ENCODE measurements at regions not wholly inside any gene's neighbourhood (a gene's known extent, or its start where the extent isn't known, plus 50 kb on each side); places are given as distances from the start of the nearest gene placed in this dataset.

GRCh38 chr1:199720496-199720895, 307.0 kb upstream of the NR5A2 start:
- Histone ChIP-seq H2AK5ac (ENCODE audit: low read length, severe bottlenecking) (no peak overlapping the region), H3K36me3 (ENCODE audit: control insufficient read depth in 1 of 2, insufficient read depth in 2 of 2, low read depth in 1 of 2, low read length in 2 of 2) (no peaks in the 10 kb centered on the region), H4K91ac (ENCODE audit: low read length) (no peak overlapping the region), H3K14ac (ENCODE audit: low read length in 2 of 2) (no peak overlapping the region), H2BK5ac (ENCODE audit: low read depth, low read length, poor library complexity, severe bottlenecking) (no peak overlapping the region), H3K27me3 (ENCODE audit: control insufficient read depth in 1 of 2, insufficient read depth in 1 of 2, low read length in 2 of 2) (peaks cover 0 to 3% of the 10 kb centered on the region in 2 experiments), H3K23ac (ENCODE audit: low read length in 2 of 2) (no peak overlapping the region), H3K4me1 (ENCODE audit: control insufficient read depth, insufficient read depth, low read depth, low read length) (no peaks in the 10 kb centered on the region), H3K27ac (ENCODE audit: low read length, poor library complexity, severe bottlenecking) (no peak overlapping the region), H3K9ac (ENCODE audit: low read length) (no peak overlapping the region), H2BK12ac (ENCODE audit: low read length in 2 of 2) (no peak overlapping the region), H2AFZ (ENCODE audit: low read depth, low read length) (no peak overlapping the region), H3K4me3 (ENCODE audit: insufficient read depth in 1 of 2, low read depth in 1 of 2, low read length in 2 of 2) (no peak overlapping the region), H2BK120ac (ENCODE audit: low read depth, low read length) (no peak overlapping the region), H3K4ac (ENCODE audit: low read depth in 1 of 2, low read length in 2 of 2) (no peak overlapping the region), H3K4me2 (ENCODE audit: low read length, poor library complexity, severe bottlenecking) (no peak overlapping the region), H3K9me3 (ENCODE audit: control insufficient read depth, low read length) (no peaks in the 10 kb centered on the region), H2BK15ac (ENCODE audit: low read depth, poor library complexity, severe bottlenecking) (no peak overlapping the region), H3K18ac (ENCODE audit: low read depth in 1 of 2, low read length in 2 of 2) (no peak overlapping the region), H3K79me1 (replicated peaks; ENCODE audit: low read length, poor library complexity, severe bottlenecking) (no peaks in the 10 kb centered on the region), H4K8ac (ENCODE audit: low read length) (no peak overlapping the region)
- DNase-seq = no peak
- 21% methylated on average over 2 of the region's 2 CpGs for WGBS

GRCh38 chr1:199721001-199721400, 306.5 kb upstream of the NR5A2 start:
- Histone ChIP-seq H3K4ac (ENCODE audit: low read depth in 1 of 2, low read length in 2 of 2) (no peak overlapping the region), H3K18ac (ENCODE audit: low read depth in 1 of 2, low read length in 2 of 2) (no peak overlapping the region), H2BK12ac (ENCODE audit: low read length in 2 of 2) (no peak overlapping the region), H3K4me2 (ENCODE audit: low read length, poor library complexity, severe bottlenecking) (no peak overlapping the region), H2BK5ac (ENCODE audit: low read depth, low read length, poor library complexity, severe bottlenecking) (no peak overlapping the region), H2AFZ (ENCODE audit: low read depth, low read length) (no peak overlapping the region), H2BK15ac (ENCODE audit: low read depth, poor library complexity, severe bottlenecking) (no peak overlapping the region), H3K36me3 (ENCODE audit: control insufficient read depth in 1 of 2, insufficient read depth in 2 of 2, low read depth in 1 of 2, low read length in 2 of 2) (no peaks in the 10 kb centered on the region), H3K14ac (ENCODE audit: low read length in 2 of 2) (no peak overlapping the region), H2BK120ac (ENCODE audit: low read depth, low read length) (no peak overlapping the region), H2AK5ac (ENCODE audit: low read length, severe bottlenecking) (no peak overlapping the region), H3K23ac (ENCODE audit: low read length in 2 of 2) (no peak overlapping the region), H3K9ac (ENCODE audit: low read length) (no peak overlapping the region), H3K79me1 (replicated peaks; ENCODE audit: low read length, poor library complexity, severe bottlenecking) (no peaks in the 10 kb centered on the region), H4K8ac (ENCODE audit: low read length) (no peak overlapping the region), H3K27ac (ENCODE audit: low read length, poor library complexity, severe bottlenecking) (no peak overlapping the region), H3K9me3 (ENCODE audit: control insufficient read depth, low read length) (no peaks in the 10 kb centered on the region), H3K27me3 (ENCODE audit: control insufficient read depth in 1 of 2, insufficient read depth in 1 of 2, low read length in 2 of 2) (peaks cover 0 to 3% of the 10 kb centered on the region in 2 experiments), H4K91ac (ENCODE audit: low read length) (no peak overlapping the region), H3K4me3 (ENCODE audit: insufficient read depth in 1 of 2, low read depth in 1 of 2, low read length in 2 of 2) (no peak overlapping the region), H3K4me1 (ENCODE audit: control insufficient read depth, insufficient read depth, low read depth, low read length) (no peaks in the 10 kb centered on the region)
- WGBS = no CpG with 5 or more reads among the region's 1 CpG
- DNase-seq = no peak

- H3K27me3 ChIP-seq (ENCODE audit: control insufficient read depth in 1 of 2, insufficient read depth in 1 of 2, low read length in 2 of 2) = no peaks in the 10 kb centered on the region
These were observed 304.1 kb upstream of the NR5A2 start for GRCh38 chr1:199723250-199723956.

GRCh38 chr1:199724049-199724448, 303.5 kb upstream of the NR5A2 start:
- Histone ChIP-seq H3K4me1 (ENCODE audit: control insufficient read depth, insufficient read depth, low read depth, low read length) (no peaks in the 10 kb centered on the region), H3K14ac (ENCODE audit: low read length in 2 of 2) (no peak overlapping the region), H3K79me1 (replicated peaks; ENCODE audit: low read length, poor library complexity, severe bottlenecking) (no peaks in the 10 kb centered on the region), H3K27ac (ENCODE audit: low read length, poor library complexity, severe bottlenecking) (no peak overlapping the region), H2AK5ac (ENCODE audit: low read length, severe bottlenecking) (no peak overlapping the region), H2AFZ (ENCODE audit: low read depth, low read length) (no peak overlapping the region), H2BK12ac (ENCODE audit: low read length in 2 of 2) (no peak overlapping the region), H3K18ac (ENCODE audit: low read depth in 1 of 2, low read length in 2 of 2) (no peak overlapping the region), H2BK120ac (ENCODE audit: low read depth, low read length) (no peak overlapping the region), H3K4me2 (ENCODE audit: low read length, poor library complexity, severe bottlenecking) (no peak overlapping the region), H3K9me3 (ENCODE audit: control insufficient read depth, low read length) (no peaks in the 10 kb centered on the region), H3K9ac (ENCODE audit: low read length) (no peak overlapping the region), H4K91ac (ENCODE audit: low read length) (no peak overlapping the region), H2BK5ac (ENCODE audit: low read depth, low read length, poor library complexity, severe bottlenecking) (no peak overlapping the region), H3K4me3 (ENCODE audit: insufficient read depth in 1 of 2, low read depth in 1 of 2, low read length in 2 of 2) (no peak overlapping the region), H4K8ac (ENCODE audit: low read length) (no peak overlapping the region), H2BK15ac (ENCODE audit: low read depth, poor library complexity, severe bottlenecking) (no peak overlapping the region), H3K36me3 (ENCODE audit: control insufficient read depth in 1 of 2, insufficient read depth in 2 of 2, low read depth in 1 of 2, low read length in 2 of 2) (no peaks in the 10 kb centered on the region), H3K23ac (ENCODE audit: low read length in 2 of 2) (no peak overlapping the region), H3K4ac (ENCODE audit: low read depth in 1 of 2, low read length in 2 of 2) (no peak overlapping the region), H3K27me3 (ENCODE audit: control insufficient read depth in 1 of 2, insufficient read depth in 1 of 2, low read length in 2 of 2) (no peaks in the 10 kb centered on the region)
- WGBS = 100% methylated on average over 1 of the region's 1 CpG
- no peak for DNase-seq

More at GRCh38 chr1:199723250-199723956, 304.1 kb upstream of the NR5A2 start:
- Histone ChIP-seq H3K4me1 (ENCODE audit: control insufficient read depth, insufficient read depth, low read depth, low read length) (no peaks in the 10 kb centered on the region), H3K9me3 (ENCODE audit: control insufficient read depth, low read length) (no peaks in the 10 kb centered on the region), H2BK12ac (ENCODE audit: low read length in 2 of 2) (no peak overlapping the region), H4K91ac (ENCODE audit: low read length) (no peak overlapping the region), H2BK15ac (ENCODE audit: low read depth, poor library complexity, severe bottlenecking) (no peak overlapping the region), H3K23ac (ENCODE audit: low read length in 2 of 2) (no peak overlapping the region), H2AK5ac (ENCODE audit: low read length, severe bottlenecking) (no peak overlapping the region), H3K4me2 (ENCODE audit: low read length, poor library complexity, severe bottlenecking) (no peak overlapping the region), H3K4ac (ENCODE audit: low read depth in 1 of 2, low read length in 2 of 2) (no peak overlapping the region), H2BK5ac (ENCODE audit: low read depth, low read length, poor library complexity, severe bottlenecking) (no peak overlapping the region), H3K14ac (ENCODE audit: low read length in 2 of 2) (no peak overlapping the region), H2AFZ (ENCODE audit: low read depth, low read length) (no peak overlapping the region), H3K79me1 (replicated peaks; ENCODE audit: low read length, poor library complexity, severe bottlenecking) (no peaks in the 10 kb centered on the region), H4K8ac (ENCODE audit: low read length) (no peak overlapping the region), H3K27ac (ENCODE audit: low read length, poor library complexity, severe bottlenecking) (no peak overlapping the region), H3K9ac (ENCODE audit: low read length) (no peak overlapping the region), H3K36me3 (ENCODE audit: control insufficient read depth in 1 of 2, insufficient read depth in 2 of 2, low read depth in 1 of 2, low read length in 2 of 2) (no peaks in the 10 kb centered on the region), H2BK120ac (ENCODE audit: low read depth, low read length) (no peak overlapping the region), H3K18ac (ENCODE audit: low read depth in 1 of 2, low read length in 2 of 2) (no peak overlapping the region), H3K4me3 (ENCODE audit: insufficient read depth in 1 of 2, low read depth in 1 of 2, low read length in 2 of 2) (no peak overlapping the region)
- 58% methylated on average over 2 of the region's 4 CpGs for WGBS
- no peak for DNase-seq

Data from mesenchymal stem cell (in vitro differentiated cells and primary cell).